ENCODE measurements at regions not wholly inside any gene's neighbourhood (a gene's known extent, or its start where the extent isn't known, plus 50 kb on each side); places are given as distances from the start of the nearest gene placed in this dataset.

DNA sequence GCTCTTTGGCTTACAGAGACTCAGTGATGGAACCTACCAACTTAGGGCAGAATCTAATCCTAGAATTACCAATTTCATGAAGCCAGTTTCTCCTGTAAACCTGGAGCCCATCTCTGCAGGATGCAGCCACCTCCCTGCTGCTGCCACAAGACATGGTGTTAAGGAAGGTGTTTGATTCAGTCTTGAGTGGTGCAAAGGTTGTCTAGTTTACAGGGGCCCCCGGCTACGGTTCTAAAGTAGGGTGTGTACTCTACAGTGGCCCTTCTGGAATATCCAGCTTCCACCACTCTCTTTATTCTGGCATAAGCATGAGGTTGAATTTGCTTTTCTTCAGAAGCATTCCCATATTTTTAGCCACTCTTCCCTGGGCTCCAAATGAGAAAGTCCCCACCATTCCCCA lies 154.1 kb upstream of the GRIP1 start:
- no peaks in the 10 kb centered on the region for H3K36me3 ChIP-seq (ENCODE audit: control insufficient read depth in 2 of 2, extremely low read depth in 1 of 2, insufficient read depth in 2 of 2, low read length in 2 of 2)
- no peak overlapping the region for H3K9ac ChIP-seq (replicated peaks; ENCODE audit: extremely low read depth, insufficient read depth, low read length)
- ChIA-PET CTCF (no interaction called here), POLR2A (no interaction called here)
- DNase-seq (ENCODE audit: low read depth, low spot score), result no peak
- no peaks in the 10 kb centered on the region for H4K20me1 ChIP-seq (replicated peaks; ENCODE audit: control insufficient read depth, extremely low read depth, insufficient read depth, low read length)
- no peaks in the 10 kb centered on the region for H3K27me3 ChIP-seq (ENCODE audit: control insufficient read depth in 2 of 2, insufficient read depth in 2 of 2, low read length in 2 of 2)
- H3K79me2 ChIP-seq (ENCODE audit: control insufficient read depth, insufficient read depth, low read length), result no peaks in the 10 kb centered on the region
- H3K27ac ChIP-seq (ENCODE audit: insufficient read depth, low read depth, low read length), result no peak overlapping the region
- H2AFZ ChIP-seq (ENCODE audit: low read depth, low read length), result no peak overlapping the region
- H3K4me1 ChIP-seq (ENCODE audit: control insufficient read depth, extremely low read depth, insufficient read depth, low read length), result no peaks in the 10 kb centered on the region
- intact Hi-C loops (cut with micrococcal nuclease), result no loop called here
- no peak overlapping the region for H3K4me2 ChIP-seq (ENCODE audit: insufficient read depth, low read length)
- TF ChIP-seq POLR2AphosphoS5 (IDR thresholded peaks at IDR 0.05; ENCODE audit: insufficient read depth, low read depth, low read length) (no peak), EZH2 (IDR thresholded peaks at IDR 0.05; ENCODE audit: borderline replicate concordance, low read depth, low read length, severe bottlenecking) (no peak), FOS (IDR thresholded peaks at IDR 0.05; ENCODE audit: borderline replicate concordance, insufficient read depth, low read length) (no peak), MYC (IDR thresholded peaks at IDR 0.05; ENCODE audit: low read depth, low read length) (no peak), POLR2A (IDR thresholded peaks at IDR 0.05; ENCODE audit: low read depth, low read length) (no peak)
- no peaks in the 10 kb centered on the region for H3K9me1 ChIP-seq (replicated peaks; ENCODE audit: control insufficient read depth, extremely low read depth, insufficient read depth, low read length)
- H3K4me3 ChIP-seq (replicated peaks in 1 of 3; ENCODE audit: insufficient read depth in 1 of 3, low read depth in 1 of 3, low read length in 3 of 3), result no peak overlapping the region
- dilution Hi-C loops (cut with MboI; ENCODE audit: extremely low pct_ligation_motif_present, low sequenced_read_pairs), result no loop called here
- no TSS peak for BruUV-seq (replicated peaks)
- H3K9me3 ChIP-seq (replicated peaks; ENCODE audit: control insufficient read depth, insufficient read depth, low read length), result no peaks in the 10 kb centered on the region
- FAIRE-seq, result no peak

DNA sequence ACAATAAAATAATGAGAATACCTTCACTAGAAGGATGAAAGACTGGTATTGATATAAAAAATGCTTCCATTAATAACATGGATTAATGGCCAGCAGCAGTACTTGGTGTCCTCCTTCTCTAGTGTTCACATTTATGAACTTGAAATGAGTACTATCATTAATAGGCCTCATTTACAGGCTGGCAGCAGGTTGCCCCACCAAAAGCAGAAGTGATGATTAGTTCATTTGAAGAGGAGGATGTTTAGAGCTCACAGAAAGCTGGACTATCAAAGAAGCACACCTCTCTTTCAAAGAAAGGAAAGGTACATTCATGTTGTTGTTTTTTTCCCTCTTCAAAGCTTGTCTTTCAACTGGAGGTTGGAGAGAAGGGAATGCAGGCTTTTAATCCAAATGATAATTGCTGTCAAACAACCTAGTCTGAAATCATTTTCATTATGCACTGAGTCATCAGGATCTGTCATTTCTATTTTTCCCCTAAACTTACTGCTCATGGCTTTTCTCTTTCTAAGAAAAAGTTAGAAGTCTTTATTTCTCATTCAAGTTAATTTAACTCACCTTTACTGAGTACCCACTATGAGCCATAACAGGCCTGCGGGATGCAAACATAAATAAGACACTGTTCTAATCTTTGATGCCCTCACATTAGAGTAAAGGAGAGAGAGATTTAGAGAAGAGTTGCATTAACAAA lies 157.9 kb upstream of the GRIP1 start:
- no peak overlapping the region for H3K9ac ChIP-seq (replicated peaks; ENCODE audit: extremely low read depth, insufficient read depth, low read length)
- POLR2A ChIA-PET, result no interaction called here
- H3K79me2 ChIP-seq (ENCODE audit: control insufficient read depth, insufficient read depth, low read length), result no peaks in the 10 kb centered on the region
- dilution Hi-C loops (cut with MboI; ENCODE audit: extremely low pct_ligation_motif_present, low sequenced_read_pairs), result no loop called here
- H3K4me3 ChIP-seq (replicated peaks in 1 of 3; ENCODE audit: insufficient read depth in 1 of 3, low read depth in 1 of 3, low read length in 3 of 3), result no peak overlapping the region
- H3K27ac ChIP-seq (ENCODE audit: insufficient read depth, low read depth, low read length), result no peak overlapping the region
- no peak overlapping the region for H2AFZ ChIP-seq (ENCODE audit: low read depth, low read length)
- H3K9me1 ChIP-seq (replicated peaks; ENCODE audit: control insufficient read depth, extremely low read depth, insufficient read depth, low read length), result no peaks in the 10 kb centered on the region
- no peaks in the 10 kb centered on the region for H3K4me1 ChIP-seq (ENCODE audit: control insufficient read depth, extremely low read depth, insufficient read depth, low read length)
- FAIRE-seq, result no peak
- no peaks in the 10 kb centered on the region for H4K20me1 ChIP-seq (replicated peaks; ENCODE audit: control insufficient read depth, extremely low read depth, insufficient read depth, low read length)
- intact Hi-C loops (cut with micrococcal nuclease), result no loop called here
- H3K9me3 ChIP-seq (replicated peaks; ENCODE audit: control insufficient read depth, insufficient read depth, low read length), result no peaks in the 10 kb centered on the region
- no peak for DNase-seq (ENCODE audit: low read depth, low spot score)
- CTCF ChIA-PET, result interaction anchor here (1.3 kb wide), 1 partner anchor 24 kb away, joined by 4 read pairs; no protein-coding TSS in a partner anchor
- no peak overlapping the region for H3K4me2 ChIP-seq (ENCODE audit: insufficient read depth, low read length)
- no TSS peak for BruUV-seq (replicated peaks)
- no peaks in the 10 kb centered on the region for H3K27me3 ChIP-seq (ENCODE audit: control insufficient read depth in 2 of 2, insufficient read depth in 2 of 2, low read length in 2 of 2)
- no peak for TF ChIP-seq FOS (IDR thresholded peaks at IDR 0.05; ENCODE audit: borderline replicate concordance, insufficient read depth, low read length)
- TF ChIP-seq POLR2AphosphoS5 (IDR thresholded peaks at IDR 0.05; ENCODE audit: insufficient read depth, low read depth, low read length), result no peak
- no peak for TF ChIP-seq JUN (IDR thresholded peaks at IDR 0.05; ENCODE audit: borderline replicate concordance, insufficient read depth, insufficient read length, low read depth)
- no peak for TF ChIP-seq GATA2 (IDR thresholded peaks at IDR 0.05; ENCODE audit: insufficient read depth, insufficient read length, low read depth, low read length)
- no peak for TF ChIP-seq MYC (IDR thresholded peaks at IDR 0.05; ENCODE audit: low read depth, low read length)
- TF ChIP-seq, protein P1, sequence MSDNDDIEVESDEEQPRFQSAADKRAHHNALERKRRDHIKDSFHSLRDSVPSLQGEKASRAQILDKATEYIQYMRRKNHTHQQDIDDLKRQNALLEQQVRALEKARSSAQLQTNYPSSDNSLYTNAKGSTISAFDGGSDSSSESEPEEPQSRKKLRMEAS (IDR thresholded peaks at IDR 0.05; ENCODE audit: insufficient read depth, insufficient read length), result no peak
- no peak for TF ChIP-seq POLR2A (IDR thresholded peaks at IDR 0.05; ENCODE audit: low read depth, low read length)
- TF ChIP-seq, protein P2, sequence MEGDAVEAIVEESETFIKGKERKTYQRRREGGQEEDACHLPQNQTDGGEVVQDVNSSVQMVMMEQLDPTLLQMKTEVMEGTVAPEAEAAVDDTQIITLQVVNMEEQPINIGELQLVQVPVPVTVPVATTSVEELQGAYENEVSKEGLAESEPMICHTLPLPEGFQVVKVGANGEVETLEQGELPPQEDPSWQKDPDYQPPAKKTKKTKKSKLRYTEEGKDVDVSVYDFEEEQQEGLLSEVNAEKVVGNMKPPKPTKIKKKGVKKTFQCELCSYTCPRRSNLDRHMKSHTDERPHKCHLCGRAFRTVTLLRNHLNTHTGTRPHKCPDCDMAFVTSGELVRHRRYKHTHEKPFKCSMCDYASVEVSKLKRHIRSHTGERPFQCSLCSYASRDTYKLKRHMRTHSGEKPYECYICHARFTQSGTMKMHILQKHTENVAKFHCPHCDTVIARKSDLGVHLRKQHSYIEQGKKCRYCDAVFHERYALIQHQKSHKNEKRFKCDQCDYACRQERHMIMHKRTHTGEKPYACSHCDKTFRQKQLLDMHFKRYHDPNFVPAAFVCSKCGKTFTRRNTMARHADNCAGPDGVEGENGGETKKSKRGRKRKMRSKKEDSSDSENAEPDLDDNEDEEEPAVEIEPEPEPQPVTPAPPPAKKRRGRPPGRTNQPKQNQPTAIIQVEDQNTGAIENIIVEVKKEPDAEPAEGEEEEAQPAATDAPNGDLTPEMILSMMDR (IDR thresholded peaks at IDR 0.05; ENCODE audit: extremely low read depth in 1 of 2, insufficient read depth in 1 of 2, low read depth in 1 of 2, low read length in 2 of 2), result no peak
- no peak for TF ChIP-seq EZH2 (IDR thresholded peaks at IDR 0.05; ENCODE audit: borderline replicate concordance, low read depth, low read length, severe bottlenecking)
- H3K36me3 ChIP-seq (ENCODE audit: control insufficient read depth in 2 of 2, extremely low read depth in 1 of 2, insufficient read depth in 2 of 2, low read length in 2 of 2), result no peaks in the 10 kb centered on the region
